ENCODE measurements at regions not wholly inside any gene's neighbourhood (a gene's known extent, or its start where the extent isn't known, plus 50 kb on each side); places are given as distances from the start of the nearest gene placed in this dataset.

DNA sequence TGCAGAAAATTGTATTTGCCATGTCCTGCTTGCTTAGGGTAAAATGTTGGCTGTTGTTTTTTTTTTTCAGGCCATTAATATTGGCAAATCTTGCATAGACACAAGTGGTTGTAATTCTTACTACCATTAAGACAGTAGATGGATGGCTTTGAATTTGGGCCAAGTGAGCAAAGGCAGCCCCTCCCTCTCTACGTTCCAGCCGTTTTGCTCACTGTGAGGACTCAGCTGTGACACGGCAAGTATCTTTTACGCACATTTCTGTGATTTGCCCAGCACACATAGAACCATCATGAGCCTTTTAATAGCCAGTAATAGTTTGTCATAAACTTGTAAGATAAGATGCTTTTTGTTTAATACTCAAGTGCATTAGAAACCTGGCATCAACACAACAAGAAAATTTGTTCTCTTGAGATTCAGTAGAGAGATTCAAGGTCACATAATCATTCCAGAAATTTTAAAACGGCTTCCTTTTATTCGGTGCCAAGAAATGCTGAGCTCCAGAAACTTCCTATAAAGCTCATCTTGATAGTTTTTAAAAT lies 205.2 kb upstream of the ADCY2 start:
- peak; percentile 40 for DNase-seq (ENCODE audit: low read depth, low spot score)
- peak overlapping the region; percentile 71 for H3K27ac ChIP-seq

DNA sequence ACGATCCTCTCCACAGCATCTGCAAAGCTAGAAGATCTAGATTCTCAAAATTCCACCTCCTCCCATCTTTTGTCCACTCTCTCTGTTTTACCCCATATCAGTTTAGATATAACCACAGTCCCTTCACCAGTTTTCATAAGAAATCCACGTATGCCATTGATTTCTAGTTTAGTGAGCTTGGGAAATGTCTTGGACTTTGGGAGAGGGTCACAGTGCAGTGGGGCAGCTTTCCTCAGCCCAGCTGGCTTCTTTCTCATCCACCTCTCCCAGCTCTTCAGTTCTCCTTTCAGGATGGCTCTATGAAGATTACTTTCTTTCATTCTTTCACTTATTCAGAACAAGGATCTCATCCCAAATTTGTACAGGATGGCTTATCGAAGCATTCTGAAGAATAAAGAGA lies 203.9 kb upstream of the ADCY2 start:
- H3K27ac ChIP-seq: no peak overlapping the region
- DNase-seq (ENCODE audit: low read depth, low spot score): no peak

DNA sequence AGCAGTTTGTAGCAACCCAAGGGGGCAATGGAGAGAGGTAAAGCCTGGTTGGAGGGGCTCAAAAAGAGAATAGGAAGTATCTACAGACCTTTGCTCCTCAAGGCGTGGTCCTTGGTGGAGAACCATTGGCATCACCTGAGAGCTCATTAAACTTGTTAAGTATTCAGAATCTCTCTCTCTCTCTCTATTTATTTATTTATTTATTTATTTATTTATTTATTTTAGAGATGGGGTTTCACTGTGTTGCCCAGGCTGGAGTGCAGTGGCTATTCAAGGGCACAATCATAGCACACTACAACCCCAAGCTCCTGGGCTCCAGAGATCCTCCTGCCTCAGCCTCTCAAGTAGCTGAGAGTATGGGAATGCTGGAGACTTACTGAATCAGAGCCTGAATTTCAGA lies 193.1 kb upstream of the ADCY2 start:
- no peak overlapping the region for H3K27ac ChIP-seq
- DNase-seq (ENCODE audit: low read depth, low spot score): no peak

DNA sequence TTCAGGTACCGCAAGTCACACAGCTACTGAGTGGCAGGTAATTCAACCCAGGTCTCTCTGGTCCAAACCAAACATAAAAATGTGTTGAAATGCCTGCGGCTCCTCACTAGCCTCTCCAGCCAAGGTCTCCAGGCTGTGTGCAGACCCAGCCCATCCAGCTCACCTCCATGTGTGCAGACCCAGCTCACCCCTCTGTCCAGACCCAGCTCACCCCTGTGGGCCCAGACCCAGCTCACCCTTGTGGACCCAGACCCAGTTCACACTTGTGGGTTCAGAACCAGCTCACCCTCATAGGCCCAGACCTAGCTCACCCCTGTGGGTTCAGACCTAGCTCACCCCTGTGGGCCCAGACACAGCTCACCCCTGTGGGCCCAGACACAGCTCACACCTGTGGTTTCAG lies 188.0 kb upstream of the ADCY2 start:
- H3K27ac ChIP-seq: no peak overlapping the region
- DNase-seq (ENCODE audit: low read depth, low spot score): no peak

DNA sequence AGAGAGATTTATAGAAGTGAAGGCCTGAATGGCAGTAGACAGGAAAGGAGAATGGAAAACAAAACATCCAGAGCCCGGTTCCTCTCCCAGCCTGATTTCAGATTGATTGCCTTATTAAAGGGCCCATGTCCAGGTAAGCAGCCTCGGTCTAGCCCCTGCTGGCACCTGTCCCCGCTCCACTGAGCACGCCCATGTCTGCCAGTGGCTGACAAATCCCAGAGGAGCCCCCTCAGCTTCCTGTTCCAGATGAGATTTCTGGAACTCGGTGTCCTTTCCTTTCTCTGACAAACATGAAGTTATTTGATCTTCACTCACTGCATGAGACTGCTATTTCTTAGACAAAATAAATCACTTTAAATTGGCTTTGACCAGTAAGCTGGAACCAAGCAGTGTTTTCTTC lies 187.0 kb upstream of the ADCY2 start:
- no peak overlapping the region for H3K27ac ChIP-seq
- no peak for DNase-seq (ENCODE audit: low read depth, low spot score)

DNA sequence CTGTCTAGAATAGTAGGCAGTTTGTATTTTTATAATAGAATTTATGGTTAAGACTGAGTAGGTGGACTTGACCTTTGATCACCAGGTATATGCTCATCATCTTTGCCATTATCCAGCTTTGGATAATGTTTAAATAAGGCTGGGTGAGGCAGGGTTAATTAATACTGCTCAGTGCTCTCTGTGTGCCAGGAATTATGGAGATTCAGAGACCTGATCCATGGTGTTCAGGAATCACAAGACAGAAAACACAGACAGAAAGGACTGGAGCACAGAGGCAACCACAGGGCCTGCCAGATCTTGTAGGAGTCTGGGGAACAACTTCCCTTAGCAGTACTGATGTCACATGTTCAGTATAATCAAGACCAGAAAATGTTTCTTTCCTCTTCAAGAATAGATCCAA lies 186.3 kb upstream of the ADCY2 start:
- peak; percentile 20 for DNase-seq (ENCODE audit: low read depth, low spot score)
- peak overlapping the region; percentile 44 for H3K27ac ChIP-seq

DNA sequence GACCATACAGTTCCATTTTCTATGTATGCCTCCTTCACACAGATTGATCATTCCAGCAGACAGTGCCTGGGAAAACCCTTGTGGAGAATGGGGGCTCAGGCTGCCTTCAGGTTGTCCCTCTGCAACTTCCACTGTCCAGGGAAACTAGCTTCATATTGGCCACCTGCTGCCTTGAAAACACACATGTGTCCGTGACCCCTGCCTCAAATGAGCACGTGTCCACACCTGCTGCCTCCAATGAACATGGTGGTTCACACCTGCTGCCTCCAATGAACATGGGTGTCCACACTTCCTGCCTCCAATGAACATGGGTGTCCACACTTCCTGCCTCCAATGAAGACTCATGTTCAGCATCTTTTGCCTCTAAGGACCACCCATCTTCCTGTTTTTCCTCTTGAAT lies 185.4 kb upstream of the ADCY2 start:
- no peak for DNase-seq (ENCODE audit: low read depth, low spot score)
- no peak overlapping the region for H3K27ac ChIP-seq

DNA sequence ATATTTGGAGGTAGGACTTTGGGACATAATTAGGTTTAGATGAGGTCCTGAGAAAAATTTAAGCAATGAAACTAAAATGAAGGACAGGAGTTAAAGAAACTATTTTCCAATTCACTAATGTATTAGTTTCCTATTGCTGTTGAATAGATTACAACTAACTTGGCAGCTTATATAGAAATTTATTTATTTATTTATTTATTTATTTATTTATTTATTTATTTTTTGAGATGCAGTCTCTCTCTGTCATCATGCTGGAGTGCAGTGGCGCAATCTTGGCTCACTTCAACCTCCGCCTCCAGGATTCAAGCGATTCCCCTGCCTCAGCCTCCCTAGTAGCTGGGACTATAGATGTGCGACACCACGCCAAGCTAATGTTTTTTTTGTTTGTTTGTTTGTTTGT lies 182.4 kb upstream of the ADCY2 start:
- DNase-seq (ENCODE audit: low read depth, low spot score): no peak
- H3K27ac ChIP-seq: no peak overlapping the region

DNA sequence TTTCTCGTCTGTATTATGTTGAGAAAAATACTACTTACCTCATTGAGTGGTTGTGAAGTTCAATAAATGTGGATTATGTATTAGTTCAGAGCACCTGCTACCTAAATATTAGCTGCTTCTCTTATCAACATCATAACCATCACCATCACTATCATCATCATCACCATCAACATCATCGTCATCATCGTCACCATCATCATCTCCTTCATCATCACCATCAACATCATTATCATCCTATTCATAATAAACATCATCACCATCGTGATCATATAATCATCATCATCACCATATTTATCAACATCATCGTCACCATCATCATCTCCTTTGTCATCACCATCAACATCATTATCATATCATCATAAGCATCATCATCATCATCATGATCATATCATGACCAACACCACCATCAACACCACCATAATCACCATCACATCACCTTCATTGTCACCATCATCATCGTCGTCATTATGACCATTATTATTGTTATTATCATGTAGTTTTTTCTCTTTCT lies 181.0 kb upstream of the ADCY2 start:
- no peak overlapping the region for H3K27ac ChIP-seq
- no peak for DNase-seq (ENCODE audit: low read depth, low spot score)

DNA sequence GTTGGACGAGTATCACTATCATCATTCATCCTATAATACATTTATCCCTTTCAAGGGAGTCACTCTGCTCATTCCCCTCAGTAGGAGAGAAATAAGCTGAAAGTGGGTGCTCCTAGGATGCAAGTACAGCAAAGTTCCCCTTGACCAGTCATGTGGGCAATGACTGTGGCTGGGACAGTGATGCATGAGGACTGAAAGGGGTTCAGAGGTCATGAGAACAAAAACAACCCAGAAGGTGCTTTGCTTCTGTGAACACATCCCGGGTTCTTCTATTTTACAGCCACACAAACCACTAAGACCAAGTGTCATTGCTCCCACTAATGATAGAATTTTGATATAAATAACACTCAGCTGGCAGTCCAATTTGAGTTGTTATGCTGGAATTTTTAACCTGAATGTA lies 177.8 kb upstream of the ADCY2 start:
- no peak for DNase-seq (ENCODE audit: low read depth, low spot score)
- H3K27ac ChIP-seq: no peak overlapping the region

DNA sequence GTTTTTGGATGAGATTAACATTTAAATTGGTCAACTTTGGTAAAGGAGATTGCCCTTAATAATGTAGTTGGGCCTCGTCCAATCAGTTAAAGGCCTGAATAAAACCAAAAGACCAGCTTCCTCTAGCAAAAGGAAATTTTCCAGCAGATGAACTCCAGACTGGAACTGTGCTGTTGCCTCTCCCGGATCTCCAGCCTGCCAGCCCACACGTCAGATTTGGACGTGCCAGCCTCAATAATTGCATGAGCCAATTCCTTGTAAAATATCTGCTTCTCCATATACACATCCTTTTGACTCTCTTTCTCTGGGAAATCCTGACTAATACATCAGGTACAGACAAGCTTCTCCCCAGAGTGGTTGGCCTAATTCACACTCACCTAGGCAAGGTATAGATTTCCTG lies 175.8 kb upstream of the ADCY2 start:
- DNase-seq (ENCODE audit: low read depth, low spot score): peak; percentile 20
- H3K27ac ChIP-seq: peak overlapping the region; percentile 64

DNA sequence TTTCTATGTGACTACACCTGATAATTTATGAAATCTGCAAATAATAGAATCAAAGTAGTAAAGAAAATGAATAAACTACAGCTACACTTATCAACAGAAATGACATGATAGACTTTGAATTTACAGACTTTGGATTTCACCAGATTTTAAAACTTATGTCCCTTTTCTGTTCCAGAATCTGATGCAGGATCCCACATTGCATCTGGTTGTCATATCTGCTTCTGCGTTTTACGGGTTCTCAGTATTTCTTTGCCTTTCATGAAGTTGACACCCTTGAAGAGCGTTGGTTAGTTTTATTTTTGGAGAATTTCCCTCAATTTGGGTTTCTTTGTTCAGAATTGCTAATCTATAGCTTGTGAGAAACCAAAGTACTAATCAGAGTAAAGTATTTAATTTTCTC lies 174.9 kb upstream of the ADCY2 start:
- H3K27ac ChIP-seq: peak overlapping the region; percentile 64
- DNase-seq (ENCODE audit: low read depth, low spot score): no peak

DNA sequence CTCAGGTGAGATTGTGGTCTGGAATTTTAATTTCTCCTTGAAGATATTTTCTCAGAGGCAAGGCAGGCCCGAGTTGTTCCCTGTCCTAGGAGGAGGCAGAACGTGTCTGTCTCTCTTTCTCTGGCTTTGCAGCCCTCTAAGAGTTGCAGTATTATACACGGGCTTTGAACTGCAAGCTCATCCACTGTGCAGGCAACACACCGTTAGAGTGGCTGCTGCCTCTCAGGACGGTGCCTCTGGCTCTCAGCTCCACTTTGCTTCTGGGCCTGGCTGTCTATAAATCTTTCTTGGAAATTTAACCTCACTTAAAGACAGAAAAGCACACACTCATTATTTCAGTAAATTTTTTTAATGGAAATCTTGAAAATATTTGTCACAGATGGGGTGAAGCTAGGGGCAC lies 170.1 kb upstream of the ADCY2 start:
- H3K27ac ChIP-seq: no peak overlapping the region

DNA sequence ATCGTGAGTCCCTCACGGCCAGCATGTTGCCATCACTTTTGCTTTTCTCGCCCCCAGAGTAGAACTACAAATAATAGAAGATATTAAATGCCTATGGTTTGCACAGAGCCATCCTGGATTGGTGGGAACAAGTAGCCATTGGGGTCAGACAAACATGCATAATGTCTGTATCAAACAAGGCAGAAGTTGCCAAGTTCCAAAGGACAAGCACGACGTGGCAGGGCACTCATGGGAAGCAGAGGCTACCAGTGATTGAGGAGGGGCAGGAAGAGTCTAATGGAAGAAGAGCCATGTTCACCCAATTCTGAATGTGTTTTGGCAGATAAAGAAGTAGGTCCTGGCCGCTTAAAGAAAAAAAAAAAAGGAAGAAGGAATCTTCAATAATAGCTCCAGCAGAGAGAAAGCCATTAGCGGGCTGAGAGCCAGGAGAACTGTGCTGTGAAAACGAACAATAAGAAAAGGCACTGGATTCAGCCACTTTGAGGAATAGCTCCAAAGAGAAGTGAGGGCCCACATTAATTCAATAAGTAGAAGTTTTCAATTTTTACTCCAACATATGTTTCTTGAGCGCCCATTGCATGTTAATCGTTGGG lies 153.7 kb upstream of the ADCY2 start:
- DNase-seq (ENCODE audit: low read depth, low spot score): no peak

More for the DNA sequence above, 170.1 kb upstream of the ADCY2 start:
- no peak for DNase-seq (ENCODE audit: low read depth, low spot score)

DNA sequence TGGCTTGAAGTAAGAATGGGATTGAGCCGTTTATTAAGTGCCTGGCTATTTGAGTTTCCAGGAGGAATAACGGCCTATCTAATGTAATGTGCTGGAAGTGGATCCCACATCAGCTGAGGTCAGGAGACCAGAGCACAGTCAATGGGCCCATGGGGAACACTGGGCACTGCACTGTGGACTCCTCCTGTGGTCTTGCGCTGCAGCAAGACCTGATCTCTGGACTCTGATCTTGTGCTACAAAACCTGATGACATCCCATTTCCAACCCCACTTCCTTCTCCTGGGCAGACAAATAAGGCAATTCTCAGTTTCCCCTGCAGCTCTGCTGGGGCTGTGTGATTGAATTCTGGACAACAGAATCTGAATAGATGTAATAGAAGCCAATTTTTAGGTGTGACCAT lies 151.7 kb upstream of the ADCY2 start:
- no peak overlapping the region for H3K27ac ChIP-seq
- DNase-seq (ENCODE audit: low read depth, low spot score): no peak

More for the DNA sequence above, 153.7 kb upstream of the ADCY2 start:
- no peak overlapping the region for H3K27ac ChIP-seq

DNA sequence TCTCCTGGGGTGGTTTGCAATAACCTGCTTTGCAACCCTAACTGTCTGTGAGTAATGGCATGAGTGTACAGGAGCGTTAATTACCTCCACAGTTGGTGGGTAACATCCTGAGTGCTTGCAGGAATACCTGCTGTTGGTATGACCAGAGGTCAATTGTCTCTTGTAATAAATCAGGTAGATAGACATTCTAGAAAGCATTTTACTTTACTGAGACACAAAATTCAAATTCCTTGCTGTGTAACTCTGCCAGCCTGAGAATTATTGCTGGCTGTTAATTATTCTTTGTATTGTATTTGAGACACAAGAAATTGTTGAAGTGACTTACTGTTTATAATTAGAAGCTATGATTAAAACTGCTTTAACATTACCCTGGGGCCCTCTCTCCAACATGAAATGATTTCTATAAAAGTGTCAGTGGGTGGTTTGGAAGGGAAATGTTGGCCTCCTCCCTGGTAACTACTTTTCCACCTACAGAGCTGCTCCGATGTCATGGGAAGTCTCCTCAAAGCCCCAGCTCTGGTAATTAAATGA lies 150.8 kb upstream of the ADCY2 start:
- DNase-seq (ENCODE audit: low read depth, low spot score): peak; percentile 27
- no peak overlapping the region for H3K27ac ChIP-seq

DNA sequence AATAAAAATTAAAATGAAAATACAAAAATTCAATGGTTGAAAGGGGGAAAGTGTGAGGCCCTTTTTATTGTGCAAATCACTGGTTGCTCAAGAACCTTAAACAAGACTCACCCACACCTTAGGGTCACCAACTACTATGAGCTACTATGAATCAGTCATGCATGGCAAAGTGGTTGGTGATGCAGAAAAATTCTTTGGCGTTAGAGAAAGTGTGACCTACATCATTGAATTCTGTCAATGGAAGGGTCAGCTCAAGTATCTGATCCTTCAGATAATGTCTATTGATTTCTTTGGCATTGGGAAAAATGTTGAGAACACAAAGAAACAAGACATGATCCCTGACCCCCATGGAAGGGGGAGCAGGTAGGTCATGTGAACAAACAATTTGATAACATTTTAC lies 149.7 kb upstream of the ADCY2 start:
- H3K27ac ChIP-seq: no peak overlapping the region
- DNase-seq (ENCODE audit: low read depth, low spot score): no peak

DNA sequence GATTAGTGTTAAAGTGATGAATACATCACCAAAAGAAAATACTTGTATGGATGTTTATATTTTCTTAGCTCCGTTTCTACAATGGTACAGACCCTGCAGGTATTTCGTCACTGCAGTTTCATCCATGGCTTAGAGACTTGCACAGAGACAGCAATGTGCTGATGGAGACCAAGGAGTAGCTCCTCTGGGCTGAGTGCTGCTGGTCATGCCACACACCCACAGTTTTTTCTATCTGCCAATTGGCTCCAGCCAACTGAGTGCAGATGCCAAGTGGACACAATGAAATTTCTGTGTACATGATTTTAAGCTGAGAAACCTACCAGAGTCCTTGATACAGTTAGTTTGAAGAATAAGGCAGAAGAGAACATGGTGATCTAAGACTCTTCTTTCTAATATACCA lies 145.9 kb upstream of the ADCY2 start:
- H3K27ac ChIP-seq: no peak overlapping the region
- no peak for DNase-seq (ENCODE audit: low read depth, low spot score)

DNA sequence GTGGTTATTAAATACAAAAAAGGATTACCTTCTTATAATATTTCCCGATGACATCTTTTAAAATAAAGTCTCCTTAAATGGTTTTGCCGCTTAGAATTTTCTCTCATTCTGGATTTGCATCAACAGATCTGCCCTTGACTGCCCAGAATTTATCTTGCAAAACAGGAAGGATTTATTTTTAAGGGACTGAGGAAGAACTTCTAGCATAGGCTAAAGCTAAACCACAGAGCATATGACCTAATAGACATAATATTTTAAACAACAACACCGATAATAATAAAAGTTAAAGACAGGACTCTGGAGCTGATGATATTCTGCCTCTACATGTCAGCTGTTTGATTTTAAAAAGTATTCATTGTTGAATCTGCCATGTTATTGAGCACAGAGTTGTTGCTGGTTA lies 145.3 kb upstream of the ADCY2 start:
- no peak overlapping the region for H3K27ac ChIP-seq
- no peak for DNase-seq (ENCODE audit: low read depth, low spot score)

DNA sequence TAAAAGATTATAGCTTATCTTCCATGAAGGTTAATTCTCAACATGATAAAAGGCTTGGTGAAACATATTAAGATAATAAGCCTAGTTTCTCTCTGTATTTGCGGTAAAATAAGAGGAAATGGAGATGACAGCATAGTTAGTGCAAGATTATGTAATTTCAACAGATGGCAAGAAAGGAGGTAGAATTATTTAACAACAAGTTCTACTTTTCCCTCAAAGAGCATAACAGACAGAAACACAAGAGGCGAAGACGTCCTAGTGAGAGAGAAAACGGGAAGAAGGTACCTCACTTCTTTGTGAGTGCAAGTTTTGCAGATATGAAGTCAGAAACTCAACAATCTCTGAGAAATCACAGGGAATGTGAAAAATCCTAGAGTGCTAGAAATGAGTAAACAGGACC lies 144.8 kb upstream of the ADCY2 start:
- no peak for DNase-seq (ENCODE audit: low read depth, low spot score)
- no peak overlapping the region for H3K27ac ChIP-seq

DNA sequence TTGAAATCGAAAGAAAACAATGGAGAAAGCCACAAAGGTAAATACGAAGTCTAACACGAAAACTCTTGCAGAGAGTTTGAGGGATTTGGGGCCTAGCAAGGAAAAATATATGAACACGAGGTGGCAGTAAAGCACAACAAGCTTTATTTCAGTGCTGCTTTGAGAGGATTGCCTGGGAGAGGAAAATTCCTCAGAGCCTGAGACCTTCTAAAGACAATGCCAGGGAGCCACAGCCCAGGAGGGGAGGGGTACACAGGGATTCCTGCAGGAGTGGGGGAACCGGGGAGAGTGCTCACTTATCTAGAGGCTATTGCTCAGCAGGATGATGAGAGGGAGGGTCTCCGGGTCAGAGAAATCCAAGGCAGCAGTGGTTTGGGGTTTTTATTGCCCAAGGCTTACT lies 134.9 kb upstream of the ADCY2 start:
- no peak overlapping the region for H3K27ac ChIP-seq
- no peak for DNase-seq (ENCODE audit: low read depth, low spot score)

DNA sequence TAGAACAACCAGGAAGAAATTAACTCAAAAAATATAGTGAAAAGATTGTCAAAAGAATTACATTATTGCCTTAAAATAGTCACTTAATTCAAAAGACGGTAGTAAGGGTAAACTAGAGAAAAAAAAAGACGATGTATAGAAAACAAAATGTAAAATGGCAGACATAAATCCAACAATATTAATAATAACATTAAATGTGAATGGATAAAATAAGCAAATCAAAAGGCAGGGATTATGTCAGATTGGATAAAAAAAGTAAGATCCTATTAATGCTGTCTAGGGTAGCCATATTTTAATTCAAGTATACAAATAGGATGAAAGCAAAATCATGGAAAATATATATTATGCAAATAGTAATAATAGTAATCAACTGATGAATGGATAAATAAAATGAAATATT lies 134.0 kb upstream of the ADCY2 start:
- no peak overlapping the region for H3K27ac ChIP-seq
- no peak for DNase-seq (ENCODE audit: low read depth, low spot score)

Data from epithelial cell of prostate (primary cell).